Neural progenitor cell (in vitro differentiated cells): ENCODE measurements at regions not wholly inside any gene's neighbourhood (a gene's known extent, or its start where the extent isn't known, plus 50 kb on each side); places are given as distances from the start of the nearest gene placed in this dataset.

Experiments used
- EZH2 ChIP-seq: fragments of 200-600 bp; sonication (generic); IDR thresholded peaks from 2 replicates; pipeline ENCODE4 v1.6.1; 2017; ENCODE audit warnings: antibody characterized with exemption, mild to moderate bottlenecking, moderate library complexity
- EZH2phosphoT487 ChIP-seq: fragments of 200-600 bp; sonication (generic); IDR thresholded peaks from 2 replicates; pipeline ENCODE4 v1.6.1; 2017; ENCODE audit warnings: antibody characterized with exemption
- TF ChIP-seq, protein P1 (sequence below): fragments of 200-600 bp; sonication (generic); IDR thresholded peaks from 2 replicates; pipeline ENCODE4 v1.5.1; 2017; ENCODE audit warnings: antibody characterized with exemption, mild to moderate bottlenecking

DNA sequence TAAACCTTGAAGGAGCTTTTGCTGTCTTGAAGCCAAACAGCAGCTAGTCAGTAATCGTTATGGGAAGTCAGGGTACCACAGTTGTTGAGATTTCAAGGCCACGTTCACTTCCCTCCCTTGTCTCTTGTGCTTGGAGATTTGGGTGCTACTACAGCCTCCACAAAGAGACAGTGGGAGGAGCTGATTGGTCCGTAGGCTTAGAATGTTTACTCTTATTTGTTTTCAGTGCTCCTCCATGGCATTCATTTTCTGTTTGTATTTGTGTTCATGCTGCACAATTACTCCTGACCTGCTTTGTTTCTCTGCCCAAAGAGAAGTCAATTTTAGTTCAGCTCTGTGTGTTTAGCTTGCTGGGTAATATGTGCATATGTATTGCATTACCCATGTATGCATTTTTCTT is 147.7 kb downstream of the PRL start:
- no peak for TF ChIP-seq EZH2
- TF ChIP-seq, protein P1, sequence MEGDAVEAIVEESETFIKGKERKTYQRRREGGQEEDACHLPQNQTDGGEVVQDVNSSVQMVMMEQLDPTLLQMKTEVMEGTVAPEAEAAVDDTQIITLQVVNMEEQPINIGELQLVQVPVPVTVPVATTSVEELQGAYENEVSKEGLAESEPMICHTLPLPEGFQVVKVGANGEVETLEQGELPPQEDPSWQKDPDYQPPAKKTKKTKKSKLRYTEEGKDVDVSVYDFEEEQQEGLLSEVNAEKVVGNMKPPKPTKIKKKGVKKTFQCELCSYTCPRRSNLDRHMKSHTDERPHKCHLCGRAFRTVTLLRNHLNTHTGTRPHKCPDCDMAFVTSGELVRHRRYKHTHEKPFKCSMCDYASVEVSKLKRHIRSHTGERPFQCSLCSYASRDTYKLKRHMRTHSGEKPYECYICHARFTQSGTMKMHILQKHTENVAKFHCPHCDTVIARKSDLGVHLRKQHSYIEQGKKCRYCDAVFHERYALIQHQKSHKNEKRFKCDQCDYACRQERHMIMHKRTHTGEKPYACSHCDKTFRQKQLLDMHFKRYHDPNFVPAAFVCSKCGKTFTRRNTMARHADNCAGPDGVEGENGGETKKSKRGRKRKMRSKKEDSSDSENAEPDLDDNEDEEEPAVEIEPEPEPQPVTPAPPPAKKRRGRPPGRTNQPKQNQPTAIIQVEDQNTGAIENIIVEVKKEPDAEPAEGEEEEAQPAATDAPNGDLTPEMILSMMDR: no peak
- TF ChIP-seq EZH2phosphoT487: no peak
